ENCODE measurements at regions not wholly inside any gene's neighbourhood (a gene's known extent, or its start where the extent isn't known, plus 50 kb on each side); places are given as distances from the start of the nearest gene placed in this dataset.

GRCh38 chr9:90969021-90969675 lies 167.5 kb downstream of the SYK start:
- CTCF ChIA-PET: no interaction called here
- DNase-seq (ENCODE audit: extremely low spot score): no peak
- TF ChIP-seq ARNT (IDR thresholded peaks at IDR 0.05) (no peak), SP1 (IDR thresholded peaks at IDR 0.05) (no peak), NFRKB (IDR thresholded peaks at IDR 0.05) (no peak), FOXM1 (IDR thresholded peaks at IDR 0.05; ENCODE audit: borderline replicate concordance) (no peak), HDGF (IDR thresholded peaks at IDR 0.05; ENCODE audit: borderline replicate concordance) (no peak), TARDBP (IDR thresholded peaks at IDR 0.05) (no peak), PKNOX1 (IDR thresholded peaks at IDR 0.05) (no peak), CTBP1 (IDR thresholded peaks at IDR 0.05; ENCODE audit: borderline replicate concordance) (no peak), BHLHE40 (IDR thresholded peaks at IDR 0.05; ENCODE audit: borderline replicate concordance) (no peak), ZNF384 (IDR thresholded peaks at IDR 0.05) (no peak), L3MBTL2 (conservative IDR thresholded peaks at IDR 0.05) (no peak), SUZ12 (IDR thresholded peaks at IDR 0.05) (no peak)
- POLR2A ChIA-PET: no interaction called here

DNA sequence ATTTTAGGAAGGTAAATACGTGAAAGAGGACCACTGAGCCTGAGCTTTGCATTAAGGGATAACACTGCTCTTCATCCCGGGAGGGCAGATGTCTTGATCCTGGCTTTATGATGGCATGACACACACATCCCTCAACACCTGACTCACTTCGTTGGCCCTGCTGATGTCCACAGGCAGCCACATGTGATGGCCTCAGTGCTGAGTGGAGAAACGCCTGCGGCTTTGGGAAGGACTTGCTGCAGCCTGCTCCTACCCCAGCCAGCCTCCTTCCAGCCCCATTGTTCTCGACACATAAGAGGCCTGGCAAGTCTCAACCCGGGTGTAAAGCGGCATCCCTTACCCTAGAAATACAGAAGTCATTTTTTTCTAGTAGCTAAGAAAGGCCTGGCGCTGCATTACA lies 169.0 kb downstream of the SYK start:
- TF ChIP-seq PKNOX1 (IDR thresholded peaks at IDR 0.05): no peak
- no peak for TF ChIP-seq SUZ12 (IDR thresholded peaks at IDR 0.05)
- no peak for TF ChIP-seq TARDBP (IDR thresholded peaks at IDR 0.05)
- no peak for TF ChIP-seq ELF4 (IDR thresholded peaks at IDR 0.05)
- TF ChIP-seq BHLHE40 (IDR thresholded peaks at IDR 0.05; ENCODE audit: borderline replicate concordance): no peak
- no peak for TF ChIP-seq CTBP1 (IDR thresholded peaks at IDR 0.05; ENCODE audit: borderline replicate concordance)
- no peak for TF ChIP-seq FOXM1 (IDR thresholded peaks at IDR 0.05; ENCODE audit: borderline replicate concordance)
- no peak for TF ChIP-seq HDGF (IDR thresholded peaks at IDR 0.05; ENCODE audit: borderline replicate concordance)
- TF ChIP-seq L3MBTL2 (conservative IDR thresholded peaks at IDR 0.05): no peak
- DNase-seq (ENCODE audit: extremely low spot score): no peak
- CTCF ChIA-PET: no interaction called here
- POLR2A ChIA-PET: no interaction called here

GRCh38 chr9:90972057-90972456 lies 170.4 kb downstream of the SYK start:
- DNase-seq (ENCODE audit: extremely low spot score): no peak
- POLR2A ChIA-PET: no interaction called here
- TF ChIP-seq FOXK2 (IDR thresholded peaks at IDR 0.05) (no peak), FOXM1 (IDR thresholded peaks at IDR 0.05; ENCODE audit: borderline replicate concordance) (no peak), SP1 (IDR thresholded peaks at IDR 0.05) (no peak), ZNF384 (IDR thresholded peaks at IDR 0.05) (no peak), BHLHE40 (IDR thresholded peaks at IDR 0.05; ENCODE audit: borderline replicate concordance) (no peak), TARDBP (IDR thresholded peaks at IDR 0.05) (no peak), FOXA1 (IDR thresholded peaks at IDR 0.05) (no peak), SUZ12 (IDR thresholded peaks at IDR 0.05) (no peak), LEF1 (IDR thresholded peaks at IDR 0.05; ENCODE audit: borderline replicate concordance) (no peak), NFRKB (IDR thresholded peaks at IDR 0.05) (no peak), HDGF (IDR thresholded peaks at IDR 0.05; ENCODE audit: borderline replicate concordance) (no peak)
- CTCF ChIA-PET: no interaction called here

GRCh38 chr9:90974016-90974415 lies 172.4 kb downstream of the SYK start:
- ChIA-PET CTCF (interaction anchor here (0.9 kb wide), 1 partner anchor 12 kb away, joined by 3 read pairs; no protein-coding TSS in a partner anchor), POLR2A (no interaction called here)
- no peak for DNase-seq (ENCODE audit: extremely low spot score)
- no peak for TF ChIP-seq SUZ12 (IDR thresholded peaks at IDR 0.05)
- no peak for TF ChIP-seq ZNF384 (IDR thresholded peaks at IDR 0.05)
- TF ChIP-seq ARNT (IDR thresholded peaks at IDR 0.05): no peak

DNA sequence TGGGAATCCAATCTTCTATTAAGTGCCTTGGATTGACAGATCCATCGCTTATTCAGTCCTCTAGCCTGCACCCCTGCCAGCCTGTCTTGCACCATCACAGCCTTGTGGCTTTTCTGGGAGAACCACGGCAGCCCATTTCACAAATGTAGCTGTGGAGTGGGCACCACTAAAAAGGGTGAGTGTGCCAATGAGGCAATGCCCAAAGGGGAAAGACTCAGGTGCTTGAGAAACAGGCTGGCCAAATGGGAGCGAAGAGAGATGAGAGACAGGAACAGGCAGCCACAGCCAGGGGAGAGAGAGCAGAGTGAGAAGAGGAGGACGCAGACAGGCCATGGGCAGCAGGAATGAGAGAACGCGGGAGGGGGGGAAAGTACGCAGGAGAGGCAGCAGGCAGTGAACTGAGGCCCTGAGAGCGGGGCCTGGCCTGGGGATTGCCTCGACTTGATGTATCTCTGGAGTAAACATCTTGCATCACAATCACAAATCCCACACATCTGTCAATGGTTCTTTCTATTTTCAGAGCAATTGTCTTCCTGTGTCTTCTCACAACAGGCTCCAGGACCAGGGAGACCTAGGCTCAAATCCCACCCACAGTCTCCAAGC lies 173.1 kb downstream of the SYK start:
- DNase-seq (ENCODE audit: extremely low spot score): no peak
- TF ChIP-seq SP1 (IDR thresholded peaks at IDR 0.05) (no peak), HDGF (IDR thresholded peaks at IDR 0.05; ENCODE audit: borderline replicate concordance) (no peak), NFRKB (IDR thresholded peaks at IDR 0.05) (no peak), FOXA1 (IDR thresholded peaks at IDR 0.05) (no peak), CTBP1 (IDR thresholded peaks at IDR 0.05; ENCODE audit: borderline replicate concordance) (no peak)
- POLR2A ChIA-PET: no interaction called here
- CTCF ChIA-PET: no interaction called here

- DNase-seq (ENCODE audit: extremely low spot score): no peak
- ChIA-PET POLR2A (no interaction called here), CTCF (interaction anchor here (0.6 kb wide), 1 partner anchor 219 kb away, joined by 3 read pairs; no protein-coding TSS in a partner anchor)
- TF ChIP-seq CTBP1 (IDR thresholded peaks at IDR 0.05; ENCODE audit: borderline replicate concordance): no peak
- no peak for TF ChIP-seq FOXA1 (IDR thresholded peaks at IDR 0.05)
- TF ChIP-seq SUZ12 (IDR thresholded peaks at IDR 0.05): no peak
- no peak for TF ChIP-seq L3MBTL2 (conservative IDR thresholded peaks at IDR 0.05)
- TF ChIP-seq SP1 (IDR thresholded peaks at IDR 0.05): no peak
- no peak for TF ChIP-seq ELF4 (IDR thresholded peaks at IDR 0.05)
Observed at GRCh38 chr9:90975781-90976538, 174.3 kb downstream of the SYK start.

GRCh38 chr9:90979138-90979551 lies 177.5 kb downstream of the SYK start:
- ChIA-PET POLR2A (no interaction called here), CTCF (no interaction called here)
- TF ChIP-seq CTBP1 (IDR thresholded peaks at IDR 0.05; ENCODE audit: borderline replicate concordance) (no peak), PKNOX1 (IDR thresholded peaks at IDR 0.05) (no peak), FOXM1 (IDR thresholded peaks at IDR 0.05; ENCODE audit: borderline replicate concordance) (no peak), FOXA1 (IDR thresholded peaks at IDR 0.05) (no peak), ZNF384 (IDR thresholded peaks at IDR 0.05) (no peak), SP1 (IDR thresholded peaks at IDR 0.05) (no peak), ELF4 (IDR thresholded peaks at IDR 0.05) (no peak), SUZ12 (IDR thresholded peaks at IDR 0.05) (no peak), NFRKB (IDR thresholded peaks at IDR 0.05) (no peak), HDGF (IDR thresholded peaks at IDR 0.05; ENCODE audit: borderline replicate concordance) (no peak), ARNT (IDR thresholded peaks at IDR 0.05) (no peak), L3MBTL2 (conservative IDR thresholded peaks at IDR 0.05) (no peak), TARDBP (IDR thresholded peaks at IDR 0.05) (no peak), BHLHE40 (IDR thresholded peaks at IDR 0.05; ENCODE audit: borderline replicate concordance) (no peak), LEF1 (IDR thresholded peaks at IDR 0.05; ENCODE audit: borderline replicate concordance) (no peak), FOXK2 (IDR thresholded peaks at IDR 0.05) (no peak)
- DNase-seq (ENCODE audit: extremely low spot score): no peak

Data from HEK293T (cell line).